GM06990 (cell line): ENCODE measurements at regions not wholly inside any gene's neighbourhood (a gene's known extent, or its start where the extent isn't known, plus 50 kb on each side); places are given as distances from the start of the nearest gene placed in this dataset.

Experiments used
- DNase-seq: peaks from one replicate; pipeline ENCODE4 v3.0.0-alpha.2; 2011; ENCODE audit not compliant: insufficient read length; ENCODE audit errors: extremely low read depth
- H3K27me3 ChIP-seq: replicated peaks from 2 replicates; pipeline ENCODE4 v1.6.0; 2011; ENCODE audit warnings: low read length; ENCODE audit not compliant: control insufficient read depth, insufficient read depth
- H3K36me3 ChIP-seq: 2 replicates; pipeline ENCODE4 v1.5.1; 2011; ENCODE audit warnings: low read length; ENCODE audit not compliant: control insufficient read depth, insufficient read depth
- H3K4me3 ChIP-seq: replicated peaks from 2 replicates; pipeline ENCODE4 v1.5.1; 2011; ENCODE audit warnings: low read depth, mild to moderate bottlenecking, control low read depth, low read length
- CTCF ChIP-seq: IDR thresholded peaks from 2 replicates; pipeline ENCODE4 v1.5.1; 2011; ENCODE audit warnings: low read length, control low read depth, mild to moderate bottlenecking, inconsistent platforms; ENCODE audit not compliant: insufficient read depth, poor library complexity, severe bottlenecking

- Histone ChIP-seq H3K27me3 (peaks cover 1% of the 10 kb centered on the region; the same call in 1 of the 2 replicates), H3K4me3 (no peak overlapping the region), H3K36me3 (no peaks in the 10 kb centered on the region)
- TF ChIP-seq CTCF: no peak
- DNase-seq: no peak
These were observed 174.8 kb upstream of the NECTIN1 start for GRCh38 chr11:119903821-119904220.

GRCh38 chr11:119903389-119903788 is 174.4 kb upstream of the NECTIN1 start:
- no peaks in the 10 kb centered on the region for H3K36me3 ChIP-seq
- H3K27me3 ChIP-seq: peaks cover 1% of the 10 kb centered on the region; the same call in 1 of the 2 replicates
- TF ChIP-seq CTCF: no peak
- no peak for DNase-seq
- H3K4me3 ChIP-seq: no peak overlapping the region

- H3K36me3 ChIP-seq: no peaks in the 10 kb centered on the region
- peaks cover 1% of the 10 kb centered on the region; the same call in 1 of the 2 replicates for H3K27me3 ChIP-seq
- no peak for DNase-seq
- no peak overlapping the region for H3K4me3 ChIP-seq
- no peak for TF ChIP-seq CTCF
These were observed 173.7 kb upstream of the NECTIN1 start for GRCh38 chr11:119902656-119903231.

- TF ChIP-seq CTCF: no peak
These were observed 172.9 kb upstream of the NECTIN1 start for GRCh38 chr11:119901657-119902577.

GRCh38 chr11:119899997-119900396 is 171.0 kb upstream of the NECTIN1 start:
- no peak overlapping the region for H3K4me3 ChIP-seq
- no peak for DNase-seq
- H3K27me3 ChIP-seq: no peaks in the 10 kb centered on the region
- no peaks in the 10 kb centered on the region for H3K36me3 ChIP-seq
- TF ChIP-seq CTCF: no peak

More at GRCh38 chr11:119901657-119902577, 172.9 kb upstream of the NECTIN1 start:
- no peaks in the 10 kb centered on the region for H3K27me3 ChIP-seq
- no peak for DNase-seq
- no peak overlapping the region for H3K4me3 ChIP-seq
- H3K36me3 ChIP-seq: no peaks in the 10 kb centered on the region
